ENCODE measurements at regions not wholly inside any gene's neighbourhood (a gene's known extent, or its start where the extent isn't known, plus 50 kb on each side); places are given as distances from the start of the nearest gene placed in this dataset.

DNA sequence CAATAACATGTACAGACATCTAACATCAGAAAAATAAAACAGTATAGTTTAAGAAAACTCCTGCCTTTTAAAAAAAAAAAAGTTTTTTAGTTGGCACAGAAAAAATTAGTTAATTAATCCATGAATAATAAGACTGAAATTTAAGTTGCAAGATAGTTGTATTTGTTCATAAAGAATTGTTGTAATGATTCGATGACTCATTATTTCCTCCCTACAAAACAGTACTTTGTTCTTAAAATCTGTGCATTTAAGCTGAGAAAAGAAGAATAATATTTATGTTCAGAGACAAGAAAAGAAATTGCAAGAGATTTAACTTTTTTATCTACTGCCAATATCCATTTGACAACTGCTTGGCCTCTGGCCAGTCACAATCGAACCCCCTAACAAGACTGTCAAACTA, 894.7 kb downstream of the ADGRL2 start:
- H3K36me3 Mint-ChIP-seq = no peaks in the 10 kb centered on the region
- ChIA-PET CTCF (no interaction called here), POLR2A (no interaction called here)
- DNase-seq (ENCODE audit: low spot score) = no peak
- no peak for ATAC-seq
- H3K27me3 Mint-ChIP-seq (ENCODE audit: low read depth) = no peaks in the 10 kb centered on the region; the same call in 1 of the 2 replicates
- H3K9me3 Mint-ChIP-seq = peaks cover 4% of the 10 kb centered on the region; the same call in 1 of the 2 replicates
- no peak overlapping the region for H3K4me3 Mint-ChIP-seq
- H3K27ac Mint-ChIP-seq = no peak overlapping the region
- H3K4me1 Mint-ChIP-seq = no peaks in the 10 kb centered on the region
- TF ChIP-seq, protein P1, sequence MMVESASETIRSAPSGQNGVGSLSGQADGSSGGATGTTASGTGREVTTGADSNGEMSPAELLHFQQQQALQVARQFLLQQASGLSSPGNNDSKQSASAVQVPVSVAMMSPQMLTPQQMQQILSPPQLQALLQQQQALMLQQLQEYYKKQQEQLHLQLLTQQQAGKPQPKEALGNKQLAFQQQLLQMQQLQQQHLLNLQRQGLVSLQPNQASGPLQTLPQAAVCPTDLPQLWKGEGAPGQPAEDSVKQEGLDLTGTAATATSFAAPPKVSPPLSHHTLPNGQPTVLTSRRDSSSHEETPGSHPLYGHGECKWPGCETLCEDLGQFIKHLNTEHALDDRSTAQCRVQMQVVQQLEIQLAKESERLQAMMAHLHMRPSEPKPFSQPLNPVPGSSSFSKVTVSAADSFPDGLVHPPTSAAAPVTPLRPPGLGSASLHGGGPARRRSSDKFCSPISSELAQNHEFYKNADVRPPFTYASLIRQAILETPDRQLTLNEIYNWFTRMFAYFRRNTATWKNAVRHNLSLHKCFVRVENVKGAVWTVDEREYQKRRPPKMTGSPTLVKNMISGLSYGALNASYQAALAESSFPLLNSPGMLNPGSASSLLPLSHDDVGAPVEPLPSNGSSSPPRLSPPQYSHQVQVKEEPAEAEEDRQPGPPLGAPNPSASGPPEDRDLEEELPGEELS (CRISPR knock-in tag; IDR thresholded peaks at IDR 0.05) = no peak
- no peak for TF ChIP-seq ESRRA (CRISPR knock-in tag; IDR thresholded peaks at IDR 0.05; ENCODE audit: borderline replicate concordance)
- TF ChIP-seq, protein P2, sequence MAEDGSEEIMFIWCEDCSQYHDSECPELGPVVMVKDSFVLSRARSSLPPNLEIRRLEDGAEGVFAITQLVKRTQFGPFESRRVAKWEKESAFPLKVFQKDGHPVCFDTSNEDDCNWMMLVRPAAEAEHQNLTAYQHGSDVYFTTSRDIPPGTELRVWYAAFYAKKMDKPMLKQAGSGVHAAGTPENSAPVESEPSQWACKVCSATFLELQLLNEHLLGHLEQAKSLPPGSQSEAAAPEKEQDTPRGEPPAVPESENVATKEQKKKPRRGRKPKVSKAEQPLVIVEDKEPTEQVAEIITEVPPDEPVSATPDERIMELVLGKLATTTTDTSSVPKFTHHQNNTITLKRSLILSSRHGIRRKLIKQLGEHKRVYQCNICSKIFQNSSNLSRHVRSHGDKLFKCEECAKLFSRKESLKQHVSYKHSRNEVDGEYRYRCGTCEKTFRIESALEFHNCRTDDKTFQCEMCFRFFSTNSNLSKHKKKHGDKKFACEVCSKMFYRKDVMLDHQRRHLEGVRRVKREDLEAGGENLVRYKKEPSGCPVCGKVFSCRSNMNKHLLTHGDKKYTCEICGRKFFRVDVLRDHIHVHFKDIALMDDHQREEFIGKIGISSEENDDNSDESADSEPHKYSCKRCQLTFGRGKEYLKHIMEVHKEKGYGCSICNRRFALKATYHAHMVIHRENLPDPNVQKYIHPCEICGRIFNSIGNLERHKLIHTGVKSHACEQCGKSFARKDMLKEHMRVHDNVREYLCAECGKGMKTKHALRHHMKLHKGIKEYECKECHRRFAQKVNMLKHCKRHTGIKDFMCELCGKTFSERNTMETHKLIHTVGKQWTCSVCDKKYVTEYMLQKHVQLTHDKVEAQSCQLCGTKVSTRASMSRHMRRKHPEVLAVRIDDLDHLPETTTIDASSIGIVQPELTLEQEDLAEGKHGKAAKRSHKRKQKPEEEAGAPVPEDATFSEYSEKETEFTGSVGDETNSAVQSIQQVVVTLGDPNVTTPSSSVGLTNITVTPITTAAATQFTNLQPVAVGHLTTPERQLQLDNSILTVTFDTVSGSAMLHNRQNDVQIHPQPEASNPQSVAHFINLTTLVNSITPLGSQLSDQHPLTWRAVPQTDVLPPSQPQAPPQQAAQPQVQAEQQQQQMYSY (CRISPR knock-in tag; IDR thresholded peaks at IDR 0.05) = no peak
- TF ChIP-seq SOX15 (CRISPR knock-in tag; IDR thresholded peaks at IDR 0.05) = no peak
- no peak for TF ChIP-seq ZNF416 (CRISPR knock-in tag; IDR thresholded peaks at IDR 0.05)
- TF ChIP-seq AFF4 (CRISPR knock-in tag; IDR thresholded peaks at IDR 0.05; ENCODE audit: borderline replicate concordance) = no peak
- TF ChIP-seq, protein P3, sequence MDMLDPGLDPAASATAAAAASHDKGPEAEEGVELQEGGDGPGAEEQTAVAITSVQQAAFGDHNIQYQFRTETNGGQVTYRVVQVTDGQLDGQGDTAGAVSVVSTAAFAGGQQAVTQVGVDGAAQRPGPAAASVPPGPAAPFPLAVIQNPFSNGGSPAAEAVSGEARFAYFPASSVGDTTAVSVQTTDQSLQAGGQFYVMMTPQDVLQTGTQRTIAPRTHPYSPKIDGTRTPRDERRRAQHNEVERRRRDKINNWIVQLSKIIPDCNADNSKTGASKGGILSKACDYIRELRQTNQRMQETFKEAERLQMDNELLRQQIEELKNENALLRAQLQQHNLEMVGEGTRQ (CRISPR knock-in tag; IDR thresholded peaks at IDR 0.05) = no peak
- no peak for TF ChIP-seq RORB (CRISPR knock-in tag; IDR thresholded peaks at IDR 0.05)
- no peak for TF ChIP-seq SMAD3 (CRISPR knock-in tag; IDR thresholded peaks at IDR 0.05; ENCODE audit: borderline replicate concordance)
- TF ChIP-seq MYBL2 (CRISPR knock-in tag; IDR thresholded peaks at IDR 0.05) = no peak
- no peak for TF ChIP-seq ETV6 (CRISPR knock-in tag; IDR thresholded peaks at IDR 0.05)
- TF ChIP-seq NR1H2 (CRISPR knock-in tag; IDR thresholded peaks at IDR 0.05) = no peak
- no peak for TF ChIP-seq CTCF (IDR thresholded peaks at IDR 0.05)
- no peak for TF ChIP-seq JAZF1 (CRISPR knock-in tag; IDR thresholded peaks at IDR 0.05)
- TF ChIP-seq, protein P4, sequence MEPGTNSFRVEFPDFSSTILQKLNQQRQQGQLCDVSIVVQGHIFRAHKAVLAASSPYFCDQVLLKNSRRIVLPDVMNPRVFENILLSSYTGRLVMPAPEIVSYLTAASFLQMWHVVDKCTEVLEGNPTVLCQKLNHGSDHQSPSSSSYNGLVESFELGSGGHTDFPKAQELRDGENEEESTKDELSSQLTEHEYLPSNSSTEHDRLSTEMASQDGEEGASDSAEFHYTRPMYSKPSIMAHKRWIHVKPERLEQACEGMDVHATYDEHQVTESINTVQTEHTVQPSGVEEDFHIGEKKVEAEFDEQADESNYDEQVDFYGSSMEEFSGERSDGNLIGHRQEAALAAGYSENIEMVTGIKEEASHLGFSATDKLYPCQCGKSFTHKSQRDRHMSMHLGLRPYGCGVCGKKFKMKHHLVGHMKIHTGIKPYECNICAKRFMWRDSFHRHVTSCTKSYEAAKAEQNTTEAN (CRISPR knock-in tag; IDR thresholded peaks at IDR 0.05) = no peak
